ENCODE measurements at regions not wholly inside any gene's neighbourhood (a gene's known extent, or its start where the extent isn't known, plus 50 kb on each side); places are given as distances from the start of the nearest gene placed in this dataset.

DNA sequence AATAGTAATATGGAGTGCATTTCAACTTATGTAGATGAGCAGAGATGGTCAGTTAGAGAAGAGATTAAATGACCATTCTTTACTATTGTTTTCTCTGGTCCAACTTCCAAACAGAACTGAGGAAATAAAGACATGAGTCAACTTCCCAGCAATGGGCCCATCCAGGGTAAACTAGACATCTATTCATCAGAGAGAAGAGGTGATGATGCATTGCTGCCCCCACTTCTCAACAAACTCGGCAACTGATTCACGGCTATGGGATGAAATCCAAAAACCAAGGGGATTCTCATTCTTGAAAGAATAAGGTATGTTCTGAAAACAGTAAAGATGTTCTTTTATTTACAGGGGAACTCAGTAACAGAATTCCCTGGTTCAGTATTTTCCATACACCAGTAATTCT is 190.7 kb downstream of the RDH14 start:
- H3K4me3 Mint-ChIP-seq, result no peak overlapping the region
- no peaks in the 10 kb centered on the region for H3K9me3 Mint-ChIP-seq
- DNase-seq (no peak), ATAC-seq (ENCODE audit: low read depth) (no peak)
- CTCF ChIA-PET, result no interaction called here
- H3K4me1 Mint-ChIP-seq, result no peaks in the 10 kb centered on the region
- intact Hi-C loops (cut with micrococcal nuclease), result no loop called here
- no peak for TF ChIP-seq CTCF (IDR thresholded peaks at IDR 0.05)
- peaks cover 26% of the 10 kb centered on the region for H3K27me3 Mint-ChIP-seq
- no peaks in the 10 kb centered on the region for H3K36me3 Mint-ChIP-seq (ENCODE audit: low read depth)
- POLR2A ChIA-PET, result no interaction called here
- no peak overlapping the region for H3K27ac Mint-ChIP-seq

- intact Hi-C loops (cut with micrococcal nuclease), result no loop called here
- H3K4me3 Mint-ChIP-seq, result no peak overlapping the region
- peaks cover 28% of the 10 kb centered on the region for H3K27me3 Mint-ChIP-seq
- DNase-seq, result no peak
- no peaks in the 10 kb centered on the region for H3K4me1 Mint-ChIP-seq
- CTCF ChIA-PET, result no interaction called here
- no peak overlapping the region for H3K27ac Mint-ChIP-seq
- POLR2A ChIA-PET, result no interaction called here
- no peaks in the 10 kb centered on the region for H3K9me3 Mint-ChIP-seq
- no peak for ATAC-seq (ENCODE audit: low read depth)
- no peaks in the 10 kb centered on the region for H3K36me3 Mint-ChIP-seq (ENCODE audit: low read depth)
- no peak for TF ChIP-seq CTCF (IDR thresholded peaks at IDR 0.05)
Measured at GRCh38 chr2:18368008-18368407, 192.4 kb downstream of the RDH14 start.

- Mint-ChIP-seq H3K9me3 (no peaks in the 10 kb centered on the region), H3K36me3 (ENCODE audit: low read depth) (no peaks in the 10 kb centered on the region), H3K4me1 (no peaks in the 10 kb centered on the region), H3K27me3 (peaks cover 24% of the 10 kb centered on the region), H3K27ac (no peak overlapping the region), H3K4me3 (no peak overlapping the region)
- intact Hi-C loops (cut with micrococcal nuclease), result no loop called here
- DNase-seq (no peak), ATAC-seq (ENCODE audit: low read depth) (no peak)
- ChIA-PET CTCF (no interaction called here), POLR2A (no interaction called here)
- TF ChIP-seq CTCF (IDR thresholded peaks at IDR 0.05), result no peak
Measured at GRCh38 chr2:18365342-18365741, 195.1 kb downstream of the RDH14 start.

DNA sequence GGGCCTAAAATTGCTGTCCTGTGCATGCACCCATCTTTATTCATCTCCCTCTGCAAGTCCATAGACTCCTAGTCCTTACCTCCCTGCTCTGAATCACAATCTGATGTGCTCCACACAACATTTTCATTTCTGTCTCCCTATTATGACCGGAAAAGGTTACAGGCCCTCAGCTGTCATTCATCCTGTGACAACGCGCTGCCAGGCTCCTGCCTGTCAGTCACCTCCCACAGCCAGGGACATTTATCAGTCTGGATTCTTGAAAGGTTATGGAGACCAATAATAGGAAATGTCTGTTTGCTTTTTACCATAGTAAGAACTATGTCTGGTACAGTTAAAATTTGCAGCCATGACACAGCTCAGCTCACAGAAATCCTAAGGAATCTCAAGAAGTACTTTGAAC is 197.1 kb downstream of the RDH14 start:
- ATAC-seq (ENCODE audit: low read depth), result no peak

DNA sequence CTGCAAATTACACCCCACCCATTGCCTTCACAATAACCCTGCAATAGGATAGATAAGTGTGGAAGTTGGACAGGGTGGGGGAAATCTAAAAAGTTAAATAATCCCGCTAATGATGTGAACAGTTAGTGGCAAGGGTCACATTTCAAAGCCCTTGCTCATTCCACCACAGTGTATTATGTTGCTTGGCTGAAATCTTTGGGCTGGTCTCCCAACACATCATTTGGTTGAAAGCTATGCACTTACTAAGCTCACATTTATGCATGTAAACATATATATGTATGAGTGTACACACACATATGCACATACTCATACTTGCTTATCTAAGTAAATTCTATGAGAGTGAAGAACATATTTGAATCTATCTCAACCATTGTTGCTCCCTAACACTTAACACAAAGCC is 197.8 kb downstream of the RDH14 start:
- H3K27ac Mint-ChIP-seq, result no peak overlapping the region
- no peaks in the 10 kb centered on the region for H3K9me3 Mint-ChIP-seq
- intact Hi-C loops (cut with micrococcal nuclease), result no loop called here
- H3K36me3 Mint-ChIP-seq (ENCODE audit: low read depth), result no peaks in the 10 kb centered on the region
- ChIA-PET CTCF (no interaction called here), POLR2A (no interaction called here)
- no peak for TF ChIP-seq CTCF (IDR thresholded peaks at IDR 0.05)
- DNase-seq (no peak), ATAC-seq (ENCODE audit: low read depth) (no peak)
- H3K4me1 Mint-ChIP-seq, result no peaks in the 10 kb centered on the region
- no peak overlapping the region for H3K4me3 Mint-ChIP-seq
- H3K27me3 Mint-ChIP-seq, result peaks cover 11% of the 10 kb centered on the region

More for the DNA sequence above, 197.1 kb downstream of the RDH14 start:
- no peaks in the 10 kb centered on the region for H3K9me3 Mint-ChIP-seq
- POLR2A ChIA-PET, result no interaction called here
- no peak overlapping the region for H3K4me3 Mint-ChIP-seq
- no peaks in the 10 kb centered on the region for H3K4me1 Mint-ChIP-seq
- no peak overlapping the region for H3K27ac Mint-ChIP-seq
- TF ChIP-seq CTCF (IDR thresholded peaks at IDR 0.05), result no peak
- DNase-seq, result no peak
- CTCF ChIA-PET, result no interaction called here
- intact Hi-C loops (cut with micrococcal nuclease), result no loop called here
- H3K27me3 Mint-ChIP-seq, result peaks cover 11% of the 10 kb centered on the region
- H3K36me3 Mint-ChIP-seq (ENCODE audit: low read depth), result no peaks in the 10 kb centered on the region

All from activated B cell treated with CpG ODN at 0.5 μM for 24 hours (primary cell).